H1 (cell line): ENCODE measurements at regions not wholly inside any gene's neighbourhood (a gene's known extent, or its start where the extent isn't known, plus 50 kb on each side); places are given as distances from the start of the nearest gene placed in this dataset.

Experiments
- CTCF ChIA-PET: fragments of 300-600 bp; sonication (Branson Sonifier 250); formaldehyde crosslinking; loops from one replicate; lab custom pipeline; 2021; ENCODE audit not compliant: partially characterized antibody; lab: Charles Lee
- POLR2A ChIA-PET: fragments of 300-600 bp; sonication (Branson Sonifier 250); formaldehyde crosslinking; loops from one replicate; lab custom pipeline; 2021; ENCODE audit warnings: inconsistent platforms; ENCODE audit not compliant: partially characterized antibody; lab: Charles Lee
- DNase-seq, 2 experiments: peaks; one replicate each; pipeline versions ENCODE4 v3.0.0 to v3.0.0-alpha.2; 2010 to 2022; ENCODE audit warnings: low spot score in 2 of 2, low read depth in 1 of 2, mixed read lengths in 1 of 2
- FAIRE-seq: peaks from 2 replicates; lab custom pipeline; 2011; peaks lifted over from hg19 to GRCh38; lab: Jason Lieb, UNC
- H2AFZ ChIP-seq: 2 replicates; pipeline ENCODE4 v1.8.1; 2012; ENCODE audit warnings: low read length, inconsistent platforms
- H2AK5ac ChIP-seq: 2 replicates; pipeline ENCODE4 v1.6.1; 2013; ENCODE audit warnings: low read depth, low read length
- H2BK120ac ChIP-seq: replicated peaks from 2 replicates; pipeline ENCODE3; 2013; ENCODE audit warnings: low read depth, low read length, inconsistent platforms
- H2BK12ac ChIP-seq: 2 replicates; pipeline ENCODE4 v1.6.1; 2013; ENCODE audit warnings: low read depth, low read length
- H2BK15ac ChIP-seq: 2 replicates; pipeline ENCODE4 v1.6.1; 2013; ENCODE audit warnings: low read length
- H2BK20ac ChIP-seq: 2 replicates; pipeline ENCODE4 v1.6.1; 2013; ENCODE audit warnings: low read length
- H2BK5ac ChIP-seq: 2 replicates; pipeline ENCODE4 v1.6.1; 2013; ENCODE audit warnings: low read depth, low read length
- H3K14ac ChIP-seq: 2 replicates; pipeline ENCODE4 v1.6.1; 2013; ENCODE audit warnings: inconsistent platforms; ENCODE audit not compliant: insufficient read length
- H3K18ac ChIP-seq: 2 replicates; pipeline ENCODE4 v1.6.1; 2013; ENCODE audit warnings: low read length; ENCODE audit errors: extremely low read depth
- H3K23ac ChIP-seq: 2 replicates; pipeline ENCODE4 v1.6.1; 2013; ENCODE audit warnings: inconsistent platforms; ENCODE audit not compliant: insufficient read length
- H3K23me2 ChIP-seq: 2 replicates; pipeline ENCODE4 v1.6.1; 2013; ENCODE audit warnings: low read depth, low read length
- H3K27ac ChIP-seq: 2 replicates; pipeline ENCODE4 v1.6.1; 2011; ENCODE audit warnings: low read depth, low read length, inconsistent platforms
- H3K27me3 ChIP-seq, 4 experiments: replicated peaks in 1 of 4; 1 replicate in 1 of 4; 2 replicates in 3 of 4; pipeline versions ENCODE4 v1.6.1 to v1.8.1; 2011 to 2013; ENCODE audit warnings: low read length in 3 of 4, mild to moderate bottlenecking in 3 of 4, inconsistent platforms in 2 of 4, mixed read lengths in 2 of 4, moderate library complexity in 1 of 4; ENCODE audit not compliant: control insufficient read depth in 3 of 4, insufficient read depth in 3 of 4; ENCODE audit errors: extremely low read depth in 1 of 4
- H3K36me3 ChIP-seq, 4 experiments: 2 replicates each; pipeline versions ENCODE4 v1.6.1 to v1.8.1; 2011 to 2013; ENCODE audit warnings: mild to moderate bottlenecking in 4 of 4, low read length in 3 of 4, moderate library complexity in 2 of 4, control low read depth in 1 of 4, inconsistent platforms in 1 of 4; ENCODE audit not compliant: insufficient read depth in 4 of 4, control insufficient read depth in 2 of 4
- H3K4ac ChIP-seq: replicated peaks from 2 replicates; pipeline ENCODE3; 2013; ENCODE audit warnings: low read length, low read depth, mixed read lengths, inconsistent platforms; ENCODE audit not compliant: insufficient read length
- H3K4me1 ChIP-seq, 4 experiments: replicated peaks in 1 of 4; 1 replicate in 1 of 4; 2 replicates in 3 of 4; pipeline versions ENCODE4 v1.6.1 to v1.8.1; 2011 to 2013; ENCODE audit warnings: low read length in 3 of 4, inconsistent platforms in 2 of 4, mixed read lengths in 1 of 4; ENCODE audit not compliant: insufficient read depth in 4 of 4, control insufficient read depth in 3 of 4
- H3K4me2 ChIP-seq, 2 experiments: 2 replicates each; pipeline versions ENCODE4 v1.6.1 to v1.8.1; 2011 to 2013; ENCODE audit warnings: low read depth in 2 of 2, low read length in 2 of 2, control low read depth in 1 of 2, inconsistent platforms in 1 of 2, mild to moderate bottlenecking in 1 of 2; ENCODE audit not compliant: insufficient read depth in 1 of 2
- H3K4me3 ChIP-seq, 4 experiments: fragments of 200-600, 300-600 bp in 1 of 4; sonication (generic), shearing (Covaris generic), sonication (Bioruptor Twin) in 1 of 4; 2 replicates each; pipeline versions ENCODE4 v1.5.1 to v1.8.1; 2011 to 2016; ENCODE audit warnings: low read length in 4 of 4, low read depth in 3 of 4, control low read depth in 2 of 4, inconsistent platforms in 2 of 4, mild to moderate bottlenecking in 2 of 4, mixed read lengths in 1 of 4, moderate library complexity in 1 of 4; ENCODE audit not compliant: insufficient read depth in 2 of 4; ENCODE audit errors: extremely low read depth in 1 of 4
- H3K56ac ChIP-seq: replicated peaks from 2 replicates; pipeline ENCODE3; 2013; ENCODE audit warnings: low read depth, mild to moderate bottlenecking, mixed read lengths, low read length, inconsistent platforms; ENCODE audit not compliant: insufficient read length
- H3K79me1 ChIP-seq: 2 replicates; pipeline ENCODE4 v1.6.1; 2013; ENCODE audit warnings: low read depth, low read length, control low read depth
- H3K79me2 ChIP-seq, 2 experiments: 2 replicates each; pipeline versions ENCODE4 v1.6.1 to v1.8.1; 2012 to 2013; ENCODE audit warnings: low read length in 2 of 2, mild to moderate bottlenecking in 2 of 2, inconsistent platforms in 1 of 2; ENCODE audit not compliant: insufficient read depth in 2 of 2, control insufficient read depth in 1 of 2
- H3K9ac ChIP-seq, 4 experiments: replicated peaks in 1 of 4; 1 replicate in 1 of 4; 2 replicates in 3 of 4; pipeline versions ENCODE4 v1.6.1 to v1.8.1; 2011 to 2013; ENCODE audit warnings: low read depth in 3 of 4, low read length in 3 of 4, control low read depth in 2 of 4, mild to moderate bottlenecking in 2 of 4, moderate library complexity in 2 of 4, inconsistent platforms in 1 of 4; ENCODE audit errors: extremely low read depth in 1 of 4
- H3K9me3 ChIP-seq, 2 experiments: 2 replicates each; pipeline versions ENCODE4 v1.6.1 to v1.8.1; 2012 to 2013; ENCODE audit warnings: mild to moderate bottlenecking in 2 of 2, moderate library complexity in 2 of 2, control low read depth in 1 of 2, inconsistent platforms in 1 of 2, low read depth in 1 of 2, low read length in 1 of 2, mixed read lengths in 1 of 2; ENCODE audit not compliant: insufficient read depth in 2 of 2
- H4K20me1 ChIP-seq, 2 experiments: replicated peaks in 1 of 2; 2 replicates each; pipeline versions ENCODE3 to v1.8.1; 2011 to 2013; ENCODE audit warnings: inconsistent platforms in 2 of 2, low read length in 2 of 2, mild to moderate bottlenecking in 1 of 2; ENCODE audit not compliant: insufficient read depth in 2 of 2, control insufficient read depth in 1 of 2
- H4K5ac ChIP-seq: 2 replicates; pipeline ENCODE4 v1.6.1; 2013; ENCODE audit warnings: low read length, low read depth, mixed read lengths, inconsistent platforms; ENCODE audit not compliant: insufficient read length
- H4K8ac ChIP-seq: 2 replicates; pipeline ENCODE4 v1.8.0; 2013; ENCODE audit warnings: mild to moderate bottlenecking, moderate library complexity, low read length, inconsistent platforms; ENCODE audit not compliant: insufficient read depth; ENCODE audit errors: extremely low read depth
- H4K91ac ChIP-seq: replicated peaks from 2 replicates; pipeline ENCODE3; 2013; ENCODE audit warnings: low read length, mixed read lengths, inconsistent platforms; ENCODE audit not compliant: insufficient read length
- ASH2L ChIP-seq: fragments of 200-600, 300-600 bp; sonication (generic); IDR thresholded peaks from one replicate; pipeline ENCODE4 v1.7.1; 2017; ENCODE audit warnings: low read length
- BACH1 ChIP-seq: IDR thresholded peaks from 2 replicates; pipeline ENCODE4 v1.6.1; 2012; ENCODE audit warnings: low read length, improper control_type of control experiment
- EZH2 ChIP-seq: fragments of 200-600 bp; sonication (generic); IDR thresholded peaks from 2 replicates; pipeline ENCODE4 v1.7.1; 2012; ENCODE audit warnings: low read depth, mild to moderate bottlenecking, moderate library complexity, low read length, inconsistent platforms; ENCODE audit not compliant: severe bottlenecking
- JUN ChIP-seq: IDR thresholded peaks from 2 replicates; pipeline ENCODE4 v1.6.1; 2011; ENCODE audit warnings: low read depth, mild to moderate bottlenecking, improper control_type of control experiment, low read length
- MAFK ChIP-seq: IDR thresholded peaks from 2 replicates; pipeline ENCODE4 v1.6.1; 2012; ENCODE audit warnings: low read depth, mild to moderate bottlenecking, improper control_type of control experiment, low read length
- NANOG ChIP-seq: IDR thresholded peaks from 2 replicates; pipeline ENCODE4 v1.6.1; 2011; ENCODE audit warnings: low read length, low read depth, mild to moderate bottlenecking, inconsistent platforms; ENCODE audit not compliant: insufficient read depth, poor library complexity, severe bottlenecking
- POLR2A ChIP-seq, 2 experiments: IDR thresholded peaks; 1 replicate in 1 of 2; 2 replicates in 1 of 2; pipeline ENCODE4 v1.6.1; 2011; ENCODE audit warnings: low read depth in 2 of 2, low read length in 2 of 2, mild to moderate bottlenecking in 2 of 2; ENCODE audit errors: control extremely low read depth in 1 of 2
- SAP30 ChIP-seq: fragments of 300-600 bp; sonication (generic); IDR thresholded peaks from 2 replicates; pipeline ENCODE4 v1.7.1; 2012; ENCODE audit warnings: low read length, moderate library complexity, mild to moderate bottlenecking, inconsistent platforms; ENCODE audit not compliant: insufficient read depth, insufficient replicate concordance
- SIX5 ChIP-seq: IDR thresholded peaks from 2 replicates; pipeline ENCODE4 v1.6.1; 2011; ENCODE audit warnings: mild to moderate bottlenecking, low read depth, low read length
- SRF ChIP-seq: IDR thresholded peaks from 2 replicates; pipeline ENCODE4 v1.6.1; 2011; ENCODE audit warnings: mild to moderate bottlenecking, low read depth, low read length, moderate library complexity
- SUZ12 ChIP-seq: fragments of 200-600 bp; sonication (generic); IDR thresholded peaks from 2 replicates; pipeline ENCODE4 v1.6.1; 2012; ENCODE audit warnings: mild to moderate bottlenecking, inconsistent platforms, low read length, moderate library complexity, mixed read lengths
- TCF12 ChIP-seq: IDR thresholded peaks from 2 replicates; pipeline ENCODE4 v1.6.1; 2011; ENCODE audit warnings: low read depth, mild to moderate bottlenecking, low read length
- WGBS, 2 experiments: shearing (Covaris generic) in 1 of 2; methylation state at CpG; one replicate each; pipeline versions ENCODE4 v1.1.6 to v1.1.7; 2013 to 2015; ENCODE audit warnings: low lambda C conversion rate in 2 of 2, mixed read lengths in 2 of 2, inconsistent platforms in 1 of 2, low coverage in 1 of 2, missing lambda C conversion rate in 1 of 2; ENCODE audit not compliant: insufficient replicate concordance in 2 of 2, insufficient coverage in 1 of 2, insufficient read length in 1 of 2; ENCODE audit errors: extremely low coverage in 1 of 2, missing lambda C conversion rate in 1 of 2; 5-methylcytosine and 5-hydroxymethylcytosine counted together
- TF ChIP-seq, protein P1 (sequence below): IDR thresholded peaks from 2 replicates; pipeline ENCODE4 v1.6.1; 2012; ENCODE audit warnings: inconsistent platforms
- TF ChIP-seq, protein P2 (sequence below): IDR thresholded peaks from 2 replicates; pipeline ENCODE4 v1.6.1; 2011; ENCODE audit warnings: low read depth, mild to moderate bottlenecking, low read length; ENCODE audit not compliant: insufficient read depth

DNA sequence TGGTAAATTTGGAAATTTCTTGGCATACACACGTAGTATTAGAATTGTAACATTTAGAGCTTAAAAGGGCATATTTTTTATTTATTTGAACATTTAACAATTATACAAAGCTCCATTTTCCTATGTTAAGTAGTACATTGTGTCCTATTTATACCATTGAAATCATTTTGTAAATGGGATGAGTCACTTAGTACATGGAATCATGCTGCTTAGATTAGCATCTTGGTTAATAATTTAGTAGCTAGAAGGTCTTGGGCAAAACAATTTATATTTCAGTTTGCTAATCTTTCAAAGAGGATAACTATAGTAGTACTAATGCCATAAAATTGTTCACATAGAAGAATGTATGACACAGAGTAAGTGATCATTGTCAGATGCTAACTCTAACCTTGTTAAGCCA is 450.1 kb upstream of the LUZP2 start:
- Histone ChIP-seq H2BK12ac (no peak overlapping the region), H4K20me1 (no peaks in the 10 kb centered on the region), H3K36me3 (peaks cover 0 to 4% (median 0%) of the 10 kb centered on the region in 4 experiments; a peak in 1 of 8 replicates), H4K5ac (no peak overlapping the region), H2AK5ac (no peak overlapping the region), H2AFZ (no peak overlapping the region), H3K27ac (no peak overlapping the region), H3K4me1 (peaks cover 0 to 4% (median 2%) of the 10 kb centered on the region in 4 experiments; a peak in 3 of 7 replicates), H3K23ac (no peak overlapping the region), H3K27me3 (peaks cover 0 to 1% (median 0%) of the 10 kb centered on the region in 4 experiments; a peak in 1 of 7 replicates), H3K23me2 (no peaks in the 10 kb centered on the region), H2BK120ac (no peak overlapping the region), H3K4me3 (no peak overlapping the region), H3K79me2 (no peaks in the 10 kb centered on the region), H2BK15ac (no peak overlapping the region), H3K79me1 (no peaks in the 10 kb centered on the region), H3K9me3 (peaks cover 3 to 5% of the 10 kb centered on the region in 2 experiments; a peak in 2 of 4 replicates), H2BK5ac (no peak overlapping the region), H3K14ac (no peak overlapping the region), H3K4me2 (no peak overlapping the region), H2BK20ac (no peak overlapping the region), H4K91ac (no peak overlapping the region), H4K8ac (no peak overlapping the region), H3K9ac (no peak overlapping the region), H3K56ac (no peak overlapping the region), H3K4ac (no peak overlapping the region), H3K18ac (no peak overlapping the region)
- no peak for FAIRE-seq
- WGBS, 2 experiments: 93% methylated on average over 1 of the region's 1 CpG; no CpG with 5 or more reads in 1 of the 2 experiments
- no peak for DNase-seq
- ChIA-PET CTCF (no interaction called here), POLR2A (no interaction called here)
- TF ChIP-seq TCF12: no peak
- TF ChIP-seq SRF: no peak
- no peak for TF ChIP-seq ASH2L
- TF ChIP-seq BACH1: no peak
- TF ChIP-seq SAP30: no peak
- TF ChIP-seq, protein P1, sequence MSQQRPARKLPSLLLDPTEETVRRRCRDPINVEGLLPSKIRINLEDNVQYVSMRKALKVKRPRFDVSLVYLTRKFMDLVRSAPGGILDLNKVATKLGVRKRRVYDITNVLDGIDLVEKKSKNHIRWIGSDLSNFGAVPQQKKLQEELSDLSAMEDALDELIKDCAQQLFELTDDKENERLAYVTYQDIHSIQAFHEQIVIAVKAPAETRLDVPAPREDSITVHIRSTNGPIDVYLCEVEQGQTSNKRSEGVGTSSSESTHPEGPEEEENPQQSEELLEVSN: no peak
- no peak for TF ChIP-seq MAFK
- no peak for TF ChIP-seq JUN
- TF ChIP-seq SUZ12: no peak
- TF ChIP-seq, protein P2, sequence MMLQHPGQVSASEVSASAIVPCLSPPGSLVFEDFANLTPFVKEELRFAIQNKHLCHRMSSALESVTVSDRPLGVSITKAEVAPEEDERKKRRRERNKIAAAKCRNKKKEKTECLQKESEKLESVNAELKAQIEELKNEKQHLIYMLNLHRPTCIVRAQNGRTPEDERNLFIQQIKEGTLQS: no peak
- no peak for TF ChIP-seq NANOG
- no peak for TF ChIP-seq POLR2A (IDR thresholded peaks at IDR 0.05; ENCODE audit: control extremely low read depth in 1 of 2, low read depth in 2 of 2, low read length in 2 of 2)
- no peak for TF ChIP-seq SIX5
- no peak for TF ChIP-seq EZH2
